Calu3 (cell line): ENCODE measurements at regions not wholly inside any gene's neighbourhood (a gene's known extent, or its start where the extent isn't known, plus 50 kb on each side); places are given as distances from the start of the nearest gene placed in this dataset.

ENCODE experiments used
- BruUV-seq: library from RNA; stranded (reverse); fragments of 400-500 nt; replicated peaks from 2 replicates; lab custom pipeline; 2021; lab: Mats Ljungman, UMichigan
- CTCF ChIA-PET: fragments of 300-600 bp; sonication (Branson Sonifier 250); formaldehyde crosslinking; loops from one replicate; lab custom pipeline; 2022; ENCODE audit warnings: antibody characterized with exemption; lab: Charles Lee
- DNase-seq: peaks from one replicate; pipeline ENCODE4 v3.0.0; 2022
- H3K27ac Mint-ChIP-seq: one replicate; pipeline ENCODE4 v1.8.0; 2022; ENCODE audit warnings: mixed read lengths; ENCODE audit not compliant: unreplicated experiment
- H3K27me3 Mint-ChIP-seq: one replicate; pipeline ENCODE4 v1.8.0; 2022; ENCODE audit warnings: mixed read lengths; ENCODE audit not compliant: unreplicated experiment
- H3K36me3 Mint-ChIP-seq: one replicate; pipeline ENCODE4 v1.8.0; 2022; ENCODE audit warnings: mild to moderate bottlenecking, moderate library complexity, mixed read lengths; ENCODE audit not compliant: insufficient read depth, unreplicated experiment
- H3K4me1 Mint-ChIP-seq: one replicate; pipeline ENCODE4 v1.8.0; 2022; ENCODE audit warnings: mild to moderate bottlenecking, low read depth, mixed read lengths; ENCODE audit not compliant: unreplicated experiment
- H3K4me3 Mint-ChIP-seq: one replicate; pipeline ENCODE4 v1.8.0; 2022; ENCODE audit warnings: mild to moderate bottlenecking, low read depth, moderate library complexity, mixed read lengths; ENCODE audit not compliant: unreplicated experiment
- H3K9me3 Mint-ChIP-seq: one replicate; pipeline ENCODE4 v1.8.0; 2022; ENCODE audit warnings: low read depth, mixed read lengths; ENCODE audit not compliant: unreplicated experiment
- intact Hi-C: fragments of 100-400 bp; cut with micrococcal nuclease; formaldehyde crosslinking; loops from one replicate; pipeline ENCODE4 v1.10.0; 2022; ENCODE audit not compliant: unreplicated experiment
- TF ChIP-seq, protein P1 (sequence below): fragments of 200-600 bp; IDR thresholded peaks from one replicate; pipeline ENCODE4 v1.8.0; 2022; ENCODE audit warnings: antibody characterized with exemption; ENCODE audit not compliant: unreplicated experiment

DNA sequence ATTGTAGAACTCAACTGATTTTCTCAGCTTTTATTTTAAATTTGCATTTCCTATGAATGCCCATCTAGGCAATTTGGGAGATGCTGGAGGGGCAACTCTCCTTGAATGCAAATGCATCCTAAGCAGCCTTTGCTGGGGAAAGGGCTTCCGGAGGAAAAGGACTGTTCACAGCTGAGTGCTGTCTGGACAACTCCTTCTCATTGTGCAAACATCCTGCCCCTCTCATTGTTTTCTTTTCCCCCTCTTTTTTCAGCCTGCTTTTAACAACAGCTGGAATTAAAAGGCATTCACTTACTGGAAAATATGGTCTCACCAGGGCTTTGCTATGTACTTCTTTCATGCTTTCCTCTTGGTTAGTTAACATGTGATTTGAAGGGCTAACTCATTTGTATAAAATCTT, 397.8 kb downstream of the FUT8 start:
- BruUV-seq = no TSS peak
- TF ChIP-seq, protein P1, sequence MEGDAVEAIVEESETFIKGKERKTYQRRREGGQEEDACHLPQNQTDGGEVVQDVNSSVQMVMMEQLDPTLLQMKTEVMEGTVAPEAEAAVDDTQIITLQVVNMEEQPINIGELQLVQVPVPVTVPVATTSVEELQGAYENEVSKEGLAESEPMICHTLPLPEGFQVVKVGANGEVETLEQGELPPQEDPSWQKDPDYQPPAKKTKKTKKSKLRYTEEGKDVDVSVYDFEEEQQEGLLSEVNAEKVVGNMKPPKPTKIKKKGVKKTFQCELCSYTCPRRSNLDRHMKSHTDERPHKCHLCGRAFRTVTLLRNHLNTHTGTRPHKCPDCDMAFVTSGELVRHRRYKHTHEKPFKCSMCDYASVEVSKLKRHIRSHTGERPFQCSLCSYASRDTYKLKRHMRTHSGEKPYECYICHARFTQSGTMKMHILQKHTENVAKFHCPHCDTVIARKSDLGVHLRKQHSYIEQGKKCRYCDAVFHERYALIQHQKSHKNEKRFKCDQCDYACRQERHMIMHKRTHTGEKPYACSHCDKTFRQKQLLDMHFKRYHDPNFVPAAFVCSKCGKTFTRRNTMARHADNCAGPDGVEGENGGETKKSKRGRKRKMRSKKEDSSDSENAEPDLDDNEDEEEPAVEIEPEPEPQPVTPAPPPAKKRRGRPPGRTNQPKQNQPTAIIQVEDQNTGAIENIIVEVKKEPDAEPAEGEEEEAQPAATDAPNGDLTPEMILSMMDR = no peak
- CTCF ChIA-PET = interaction anchor here (1.2 kb wide), 1 partner anchor 14 kb away, joined by 6 read pairs; no protein-coding TSS in a partner anchor

DNA sequence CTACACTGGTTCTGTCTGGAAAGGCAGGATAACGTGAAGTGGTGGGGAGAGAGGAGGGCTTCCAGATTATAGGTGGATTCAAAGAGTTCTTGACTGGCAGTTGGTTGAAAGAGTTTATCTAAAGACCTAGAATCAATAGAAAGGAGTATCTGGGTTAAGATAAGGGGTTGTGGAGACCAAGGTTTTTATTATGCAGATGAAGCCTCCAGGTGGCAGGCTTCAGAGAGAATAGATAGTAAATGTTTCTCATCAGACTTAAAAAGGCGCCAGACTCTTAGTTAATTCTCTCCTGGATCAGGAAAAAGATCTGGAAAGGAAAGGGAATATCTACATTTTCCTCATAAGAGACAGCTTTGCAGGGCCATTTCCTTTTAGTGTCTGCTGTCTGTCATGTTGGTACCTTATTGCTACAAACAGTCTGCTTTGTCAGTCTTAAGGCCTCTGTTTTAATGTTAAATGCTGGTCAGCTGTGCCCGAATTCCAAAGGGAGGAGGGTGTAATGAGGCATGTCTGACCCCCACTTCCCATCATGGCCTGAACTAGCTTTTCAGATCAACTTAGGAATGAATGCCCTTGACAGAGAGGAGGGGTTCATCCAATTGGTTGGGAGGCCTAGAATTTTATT, 401.3 kb downstream of the FUT8 start:
- no peak overlapping the region for H3K4me3 Mint-ChIP-seq
- no peak overlapping the region for H3K27ac Mint-ChIP-seq
- TF ChIP-seq, protein P1 = no peak
- no peaks in the 10 kb centered on the region for H3K36me3 Mint-ChIP-seq
- H3K27me3 Mint-ChIP-seq = no peaks in the 10 kb centered on the region
- BruUV-seq = no TSS peak
- DNase-seq = no peak
- no peaks in the 10 kb centered on the region for H3K9me3 Mint-ChIP-seq
- no peaks in the 10 kb centered on the region for H3K4me1 Mint-ChIP-seq
- intact Hi-C loops = no loop called here
- CTCF ChIA-PET = no interaction called here

More for the DNA sequence above, 397.8 kb downstream of the FUT8 start:
- DNase-seq = no peak
- Mint-ChIP-seq H3K9me3 (no peaks in the 10 kb centered on the region), H3K4me3 (no peak overlapping the region), H3K27me3 (no peaks in the 10 kb centered on the region), H3K27ac (no peak overlapping the region), H3K36me3 (no peaks in the 10 kb centered on the region), H3K4me1 (no peaks in the 10 kb centered on the region)
- intact Hi-C loops = no loop called here

DNA sequence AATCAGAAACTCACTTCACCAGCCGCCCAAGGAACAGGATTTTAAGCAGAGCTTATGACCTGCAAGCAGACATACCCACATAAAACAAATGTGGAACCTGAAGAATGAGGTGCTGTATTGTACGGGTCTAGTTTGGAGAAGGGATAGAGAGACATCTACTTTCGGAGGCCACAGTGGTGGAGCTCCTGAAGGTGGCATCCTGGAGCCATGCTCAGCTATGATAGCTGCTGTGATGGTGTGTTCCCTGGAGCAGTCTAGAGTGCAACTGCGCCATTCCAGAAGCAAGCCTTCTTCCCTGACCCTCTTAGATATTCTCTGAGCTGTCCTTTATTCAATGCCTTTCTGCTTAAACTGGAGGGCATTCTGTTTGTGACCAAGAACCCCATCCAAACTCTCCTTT, 402.6 kb downstream of the FUT8 start:
- Mint-ChIP-seq H3K9me3 (no peaks in the 10 kb centered on the region), H3K36me3 (no peaks in the 10 kb centered on the region), H3K27ac (no peak overlapping the region), H3K27me3 (no peaks in the 10 kb centered on the region), H3K4me3 (no peak overlapping the region), H3K4me1 (no peaks in the 10 kb centered on the region)
- CTCF ChIA-PET = no interaction called here
- no peak for DNase-seq
- TF ChIP-seq, protein P1 = no peak
- intact Hi-C loops = no loop called here
- no TSS peak for BruUV-seq

DNA sequence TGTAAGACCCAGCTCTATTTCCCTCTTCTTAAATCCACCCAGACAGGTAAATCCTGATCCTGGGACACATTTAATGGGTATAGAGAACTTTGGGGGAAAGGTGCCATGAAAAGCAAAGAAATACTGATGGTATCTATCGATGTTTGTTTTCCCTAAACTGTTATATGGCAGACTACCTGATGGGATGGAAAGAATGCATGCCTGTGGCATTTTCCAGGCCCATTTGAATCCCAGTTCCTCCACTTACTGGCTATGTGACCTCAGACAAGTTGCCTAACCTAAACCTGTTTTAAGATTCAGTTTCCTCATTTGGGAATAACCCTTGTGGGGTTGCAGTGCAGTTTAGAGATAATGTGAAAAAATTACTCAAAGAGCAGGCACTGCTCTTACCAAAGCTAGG, 404.5 kb downstream of the FUT8 start:
- no peaks in the 10 kb centered on the region for H3K36me3 Mint-ChIP-seq
- H3K4me3 Mint-ChIP-seq = no peak overlapping the region
- intact Hi-C loops = no loop called here
- H3K27ac Mint-ChIP-seq = no peak overlapping the region
- TF ChIP-seq, protein P1 = no peak
- no peak for DNase-seq
- no peaks in the 10 kb centered on the region for H3K4me1 Mint-ChIP-seq
- no peaks in the 10 kb centered on the region for H3K9me3 Mint-ChIP-seq
- BruUV-seq = no TSS peak
- no peaks in the 10 kb centered on the region for H3K27me3 Mint-ChIP-seq
- CTCF ChIA-PET = no interaction called here
